AG04449 (cell line): ENCODE measurements at regions not wholly inside any gene's neighbourhood (a gene's known extent, or its start where the extent isn't known, plus 50 kb on each side); places are given as distances from the start of the nearest gene placed in this dataset.

Experiments used
- CTCF ChIA-PET: fragments of 350-600 bp; formaldehyde crosslinking; extraction: SDS; loops from one replicate; lab custom pipeline; 2021; ENCODE audit warnings: antibody characterized with exemption; lab: Yijun Ruan, JAX
- POLR2A ChIA-PET: fragments of 400-600, 350-600 bp; formaldehyde crosslinking; extraction: SDS; loops from one replicate; lab custom pipeline; 2020; ENCODE audit warnings: antibody characterized with exemption, inconsistent platforms; lab: Yijun Ruan, JAX
- DNase-seq: peaks from one replicate; pipeline ENCODE4 v3.0.0-alpha.2; 2010; ENCODE audit warnings: low read depth, low spot score
- H3K4me3 ChIP-seq: 2 replicates; pipeline ENCODE4 v1.5.1; 2011; ENCODE audit warnings: low read depth, mild to moderate bottlenecking, control low read depth, low read length
- TF ChIP-seq, protein P1 (sequence below): IDR thresholded peaks from one replicate; pipeline ENCODE4 v1.5.1; 2011; ENCODE audit warnings: mild to moderate bottlenecking, moderate library complexity, low read length, control low read depth, inconsistent platforms; ENCODE audit not compliant: insufficient read depth; ENCODE audit errors: missing control alignments

DNA sequence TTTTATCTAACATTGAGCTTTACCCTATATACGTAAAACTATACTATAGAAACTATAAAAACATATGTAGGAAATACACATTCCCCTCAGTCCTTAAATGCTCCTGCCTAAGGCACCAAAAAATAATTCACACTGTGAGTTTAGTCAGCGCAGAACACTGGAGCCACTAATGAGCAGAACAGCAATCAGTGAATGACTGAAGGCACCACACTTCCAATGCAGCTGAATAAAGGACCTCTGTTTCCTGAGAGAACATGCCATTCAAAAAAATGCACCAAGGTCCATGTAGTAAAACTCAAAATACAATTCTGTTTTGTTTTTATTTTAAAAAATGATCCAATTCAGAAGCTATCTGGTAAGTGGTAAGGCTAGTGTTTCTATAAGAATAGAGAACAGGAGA, 1280.6 kb upstream of the NRXN1 start:
- DNase-seq: no peak
- CTCF ChIA-PET: no interaction called here
- TF ChIP-seq, protein P1, sequence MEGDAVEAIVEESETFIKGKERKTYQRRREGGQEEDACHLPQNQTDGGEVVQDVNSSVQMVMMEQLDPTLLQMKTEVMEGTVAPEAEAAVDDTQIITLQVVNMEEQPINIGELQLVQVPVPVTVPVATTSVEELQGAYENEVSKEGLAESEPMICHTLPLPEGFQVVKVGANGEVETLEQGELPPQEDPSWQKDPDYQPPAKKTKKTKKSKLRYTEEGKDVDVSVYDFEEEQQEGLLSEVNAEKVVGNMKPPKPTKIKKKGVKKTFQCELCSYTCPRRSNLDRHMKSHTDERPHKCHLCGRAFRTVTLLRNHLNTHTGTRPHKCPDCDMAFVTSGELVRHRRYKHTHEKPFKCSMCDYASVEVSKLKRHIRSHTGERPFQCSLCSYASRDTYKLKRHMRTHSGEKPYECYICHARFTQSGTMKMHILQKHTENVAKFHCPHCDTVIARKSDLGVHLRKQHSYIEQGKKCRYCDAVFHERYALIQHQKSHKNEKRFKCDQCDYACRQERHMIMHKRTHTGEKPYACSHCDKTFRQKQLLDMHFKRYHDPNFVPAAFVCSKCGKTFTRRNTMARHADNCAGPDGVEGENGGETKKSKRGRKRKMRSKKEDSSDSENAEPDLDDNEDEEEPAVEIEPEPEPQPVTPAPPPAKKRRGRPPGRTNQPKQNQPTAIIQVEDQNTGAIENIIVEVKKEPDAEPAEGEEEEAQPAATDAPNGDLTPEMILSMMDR: no peak
- no peak overlapping the region for H3K4me3 ChIP-seq
- POLR2A ChIA-PET: no interaction called here

GRCh38 chr2:52311862-52312261, 1279.9 kb upstream of the NRXN1 start:
- ChIA-PET POLR2A (no interaction called here), CTCF (no interaction called here)
- TF ChIP-seq, protein P1: no peak
- H3K4me3 ChIP-seq: no peak overlapping the region
- no peak for DNase-seq

GRCh38 chr2:52308156-52308555, 1276.2 kb upstream of the NRXN1 start:
- ChIA-PET CTCF (no interaction called here), POLR2A (no interaction called here)
- DNase-seq: no peak
- TF ChIP-seq, protein P1: no peak
- H3K4me3 ChIP-seq: no peak overlapping the region

DNA sequence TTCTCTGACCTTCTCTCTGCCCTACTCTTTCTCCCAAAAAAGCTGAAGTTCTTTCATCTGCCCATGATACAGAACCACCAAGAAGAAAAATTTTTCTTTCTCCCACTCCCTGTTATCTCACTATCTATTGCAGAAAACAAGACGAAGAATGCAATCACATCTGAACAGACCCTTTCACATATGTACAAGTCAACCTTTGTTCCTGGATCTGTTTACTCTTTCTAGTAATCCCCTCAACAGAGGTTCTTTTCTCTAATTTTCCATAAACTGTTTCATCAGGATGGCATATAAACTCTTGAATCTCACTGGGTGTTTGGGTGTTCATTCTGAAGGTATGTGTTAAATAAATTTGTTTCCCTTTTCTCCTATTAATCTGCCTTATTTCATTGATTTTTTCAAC, 1262.7 kb upstream of the NRXN1 start:
- ChIA-PET CTCF (no interaction called here), POLR2A (no interaction called here)
- TF ChIP-seq, protein P1: no peak
- DNase-seq: no peak
- no peak overlapping the region for H3K4me3 ChIP-seq

DNA sequence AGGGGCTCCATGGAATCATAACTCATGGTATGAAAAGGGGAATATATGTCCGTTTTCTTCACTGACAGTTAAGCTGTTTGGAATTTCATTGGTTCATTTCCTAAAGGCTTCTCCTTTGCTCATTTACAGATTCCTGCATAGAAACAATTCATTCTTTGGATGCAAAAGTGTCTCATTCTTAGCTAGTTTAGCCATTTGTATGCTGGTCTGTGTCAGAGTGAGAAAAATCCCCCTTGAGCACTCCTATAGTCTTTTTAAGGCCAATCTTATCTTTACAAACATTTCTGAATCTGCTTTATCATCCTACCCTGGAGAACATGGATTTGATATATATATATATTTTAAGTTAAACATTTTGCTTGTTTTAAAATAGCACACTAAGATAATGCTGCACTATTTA, 1260.9 kb upstream of the NRXN1 start:
- no peak for DNase-seq
- TF ChIP-seq, protein P1: no peak
- ChIA-PET CTCF (no interaction called here), POLR2A (no interaction called here)
- H3K4me3 ChIP-seq: no peak overlapping the region

DNA sequence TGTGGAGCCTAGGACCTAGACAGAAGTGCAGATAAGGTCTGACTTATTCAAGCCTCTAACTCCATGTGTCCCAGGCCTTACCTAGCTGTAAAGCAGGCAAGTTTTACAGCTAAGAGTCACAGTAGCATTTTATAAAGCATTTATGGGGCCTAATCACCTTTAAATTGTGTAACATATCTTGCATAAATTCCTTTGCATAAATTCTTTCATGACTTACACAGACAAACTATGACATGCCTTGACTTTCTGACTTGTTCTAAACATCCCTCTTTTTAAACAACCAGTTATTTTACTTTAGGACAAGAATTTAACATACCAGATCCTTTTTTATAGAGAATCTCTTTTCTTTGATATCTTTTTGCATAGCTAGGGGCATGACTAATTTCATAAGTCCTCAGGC, 1257.8 kb upstream of the NRXN1 start:
- ChIA-PET POLR2A (no interaction called here), CTCF (no interaction called here)
- DNase-seq: no peak
- TF ChIP-seq, protein P1: no peak
- H3K4me3 ChIP-seq: no peak overlapping the region

DNA sequence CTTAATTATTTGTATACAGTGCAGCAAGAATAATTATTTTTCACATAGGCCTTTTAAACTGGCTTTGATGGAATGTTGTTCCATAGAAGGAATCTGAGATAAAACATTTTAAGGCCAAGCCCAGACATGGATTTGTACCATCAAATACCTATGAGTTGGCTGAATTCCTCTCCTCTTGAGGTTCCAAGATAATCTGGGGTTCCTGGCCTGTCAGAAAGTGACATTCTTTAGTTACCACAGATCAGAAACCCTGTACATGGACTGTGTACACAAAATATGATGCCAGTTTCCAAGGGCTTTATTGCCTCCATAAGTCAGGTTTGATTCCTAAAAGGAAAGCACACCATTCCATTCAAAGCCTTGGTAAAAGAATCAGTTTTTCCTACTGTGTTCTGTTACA, 1256.7 kb upstream of the NRXN1 start:
- DNase-seq: no peak
- TF ChIP-seq, protein P1: no peak
- CTCF ChIA-PET: no interaction called here
- POLR2A ChIA-PET: no interaction called here
- no peak overlapping the region for H3K4me3 ChIP-seq
